ENCODE measurements at regions not wholly inside any gene's neighbourhood (a gene's known extent, or its start where the extent isn't known, plus 50 kb on each side); places are given as distances from the start of the nearest gene placed in this dataset.
"Not testable (repeated sequence)": the region's sequence is repeated elsewhere in the genome, so short reads cannot be mapped to it uniquely, and the experiment has no call there.

DNA sequence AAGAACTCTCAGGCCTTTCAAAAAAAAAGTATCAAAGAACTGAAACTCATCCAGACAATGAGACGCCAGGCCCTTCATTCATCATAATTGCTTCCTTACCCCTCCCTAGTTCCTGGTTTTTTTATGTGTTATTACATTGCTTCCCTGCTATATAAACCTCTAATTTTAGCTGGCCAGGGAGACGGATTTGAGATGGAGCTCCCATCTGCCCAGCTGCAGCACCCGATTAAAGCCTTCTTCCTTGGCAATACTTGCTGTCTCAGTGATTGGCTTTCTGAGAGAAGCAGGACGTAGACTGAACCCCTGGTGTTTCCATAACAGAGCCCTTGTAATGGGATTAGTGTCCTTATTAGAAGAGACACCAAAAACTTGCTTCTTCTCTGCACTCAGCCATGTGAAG, 62.4 kb downstream of the BARX1 start:
- Mint-ChIP-seq H3K4me3 (no peak overlapping the region), H3K27ac (no peak overlapping the region), H3K36me3 (no peaks in the 10 kb centered on the region), H3K9me3 (no peaks in the 10 kb centered on the region), H3K27me3 (peaks cover 2% of the 10 kb centered on the region), H3K4me1 (peaks cover 2% of the 10 kb centered on the region)
- ATAC-seq (ENCODE audit: low read depth) (no peak), DNase-seq (ENCODE audit: low spot score in 2 of 2) (no peak)

DNA sequence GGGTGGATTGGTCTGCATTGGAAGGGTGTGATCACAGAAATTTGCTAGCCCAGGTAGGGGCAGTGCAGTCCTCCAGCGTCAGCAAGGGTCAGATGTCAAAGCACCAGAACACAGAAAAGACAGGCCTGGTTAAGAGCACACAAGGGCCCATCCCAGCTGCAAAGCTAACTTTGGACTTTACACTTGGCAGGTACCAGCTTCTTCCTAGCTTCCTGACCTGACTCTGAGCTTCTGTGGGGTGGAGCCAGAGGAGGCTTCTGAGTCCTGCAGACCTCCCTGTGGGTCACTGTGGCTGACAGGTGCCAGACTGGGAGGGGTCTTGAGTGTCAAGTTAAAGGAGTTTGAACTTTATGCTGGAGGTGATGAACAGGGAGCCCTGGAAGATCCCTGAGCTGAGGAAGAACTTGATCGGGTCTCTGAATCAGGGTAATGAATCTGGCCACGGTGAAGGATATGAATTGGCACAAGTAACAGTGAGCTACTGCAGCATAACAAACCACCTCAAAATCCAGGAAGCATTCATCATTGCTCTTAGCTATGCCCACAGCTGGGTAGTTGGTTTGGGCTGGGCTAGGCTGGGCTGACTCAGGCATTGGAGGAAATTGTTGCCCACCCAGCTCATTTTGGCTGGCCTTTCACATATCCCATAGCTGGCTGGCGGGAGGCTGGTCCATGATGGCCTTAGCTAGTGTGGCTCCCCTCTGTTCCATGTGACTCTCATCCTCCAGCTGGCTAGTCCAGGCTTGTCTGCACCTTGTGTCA, 63.4 kb downstream of the BARX1 start:
- Mint-ChIP-seq H3K4me1 (no peaks in the 10 kb centered on the region), H3K9me3 (no peaks in the 10 kb centered on the region), H3K27me3 (peaks cover 7% of the 10 kb centered on the region), H3K4me3 (no peak overlapping the region), H3K36me3 (no peaks in the 10 kb centered on the region), H3K27ac (no peak overlapping the region)
- DNase-seq (ENCODE audit: low spot score in 2 of 2) (no peak), ATAC-seq (ENCODE audit: low read depth) (no peak)

DNA sequence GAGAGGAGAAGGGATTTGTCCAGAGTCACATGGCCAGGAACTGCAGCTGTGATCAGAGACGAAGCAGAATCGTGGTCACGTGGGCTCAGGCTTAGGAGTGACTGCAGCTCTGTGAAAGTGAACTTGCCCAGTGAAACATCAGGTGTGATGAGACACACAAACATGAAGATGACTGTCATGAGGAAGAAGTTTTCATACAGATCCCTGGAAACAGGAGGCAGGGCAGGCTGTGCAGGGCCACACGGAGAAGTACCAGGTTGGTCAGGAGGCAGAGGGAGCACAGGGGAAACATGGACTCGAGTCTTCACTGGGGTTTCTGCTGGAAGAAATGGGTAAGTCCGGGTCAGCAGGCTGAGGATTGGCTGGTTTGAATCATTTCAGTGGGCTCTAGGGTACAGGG, 64.1 kb downstream of the BARX1 start:
- Mint-ChIP-seq H3K27ac (no peak overlapping the region), H3K36me3 (no peaks in the 10 kb centered on the region), H3K4me1 (no peaks in the 10 kb centered on the region), H3K4me3 (no peak overlapping the region), H3K27me3 (peaks cover 8% of the 10 kb centered on the region), H3K9me3 (no peaks in the 10 kb centered on the region)
- no peak for DNase-seq (ENCODE audit: low spot score in 2 of 2)
- ATAC-seq (ENCODE audit: low read depth) = no peak

DNA sequence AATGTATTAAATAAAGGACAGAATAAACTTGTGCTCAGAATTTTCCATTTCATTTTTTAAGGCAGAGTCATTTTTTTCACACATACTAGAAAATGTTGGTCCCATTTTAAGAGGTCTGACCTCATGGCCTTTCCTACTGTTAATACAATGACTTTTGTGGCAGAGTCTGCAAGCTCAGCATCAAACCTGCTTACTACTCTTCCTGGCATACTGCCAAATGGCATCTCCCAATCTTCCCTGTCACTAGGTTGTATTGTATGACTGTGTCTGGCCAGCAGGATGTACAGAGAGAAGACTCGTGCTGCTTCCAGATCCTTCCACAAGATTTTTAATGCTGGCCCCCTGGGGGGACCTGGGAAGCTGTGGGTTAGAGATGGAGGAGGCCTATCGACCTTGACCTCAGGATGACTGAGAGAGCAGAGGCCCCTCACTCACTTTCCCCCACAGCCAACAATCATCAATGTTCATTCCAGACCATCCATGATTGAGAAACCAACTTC, 64.7 kb downstream of the BARX1 start:
- H3K4me3 Mint-ChIP-seq = no peak overlapping the region
- H3K9me3 Mint-ChIP-seq = no peaks in the 10 kb centered on the region
- DNase-seq (ENCODE audit: low spot score in 2 of 2) = no peak
- H3K4me1 Mint-ChIP-seq = no peaks in the 10 kb centered on the region
- no peaks in the 10 kb centered on the region for H3K36me3 Mint-ChIP-seq
- H3K27ac Mint-ChIP-seq = no peak overlapping the region
- H3K27me3 Mint-ChIP-seq = peaks cover 8% of the 10 kb centered on the region
- ATAC-seq (ENCODE audit: low read depth) = no peak

DNA sequence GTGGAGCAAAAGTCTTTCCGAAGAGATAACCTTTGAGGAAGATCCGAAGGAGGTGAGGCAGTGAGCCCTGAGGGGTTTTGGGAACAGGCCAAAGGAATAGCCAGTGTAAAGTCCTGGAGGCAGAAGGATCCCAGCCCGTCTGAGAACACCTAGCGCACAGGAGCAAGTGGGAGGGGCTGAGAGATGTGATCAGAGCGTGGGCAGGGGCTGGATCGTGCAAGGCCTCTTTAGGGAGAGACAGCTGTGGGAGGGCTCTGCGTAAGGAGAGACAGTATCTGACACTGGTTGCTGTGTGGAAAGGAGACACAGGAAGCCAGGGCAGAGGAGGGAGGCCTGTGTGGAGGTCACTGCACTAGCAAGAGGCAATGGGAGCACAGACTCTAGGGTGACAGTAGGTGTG, 68.2 kb downstream of the BARX1 start:
- Mint-ChIP-seq H3K4me1 (no peaks in the 10 kb centered on the region), H3K4me3 (no peak overlapping the region), H3K27me3 (peaks cover 8% of the 10 kb centered on the region), H3K9me3 (no peaks in the 10 kb centered on the region), H3K27ac (no peak overlapping the region), H3K36me3 (no peaks in the 10 kb centered on the region)
- DNase-seq (ENCODE audit: low spot score in 2 of 2) (no peak), ATAC-seq (ENCODE audit: low read depth) (no peak)

DNA sequence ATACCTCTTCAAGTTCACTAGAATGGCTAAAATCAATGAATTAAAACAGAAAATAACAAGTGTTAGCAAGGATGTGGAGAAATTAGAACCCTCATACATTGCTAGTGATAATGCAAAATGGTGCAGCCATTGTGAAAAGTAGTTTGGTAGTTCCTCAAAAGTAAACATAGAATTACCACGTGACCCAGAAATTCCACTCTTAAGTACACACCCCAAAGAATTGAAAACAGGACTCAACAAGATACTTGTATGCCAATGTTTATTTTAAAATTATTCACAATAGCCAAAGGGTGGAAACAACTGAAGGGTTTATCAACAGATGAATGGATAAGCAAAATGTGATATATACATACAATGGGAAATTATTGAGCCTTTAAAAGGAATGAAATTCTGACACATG, 70.3 kb downstream of the BARX1 start:
- H3K4me3 Mint-ChIP-seq = no peak overlapping the region
- ATAC-seq (ENCODE audit: low read depth) = no peak

DNA sequence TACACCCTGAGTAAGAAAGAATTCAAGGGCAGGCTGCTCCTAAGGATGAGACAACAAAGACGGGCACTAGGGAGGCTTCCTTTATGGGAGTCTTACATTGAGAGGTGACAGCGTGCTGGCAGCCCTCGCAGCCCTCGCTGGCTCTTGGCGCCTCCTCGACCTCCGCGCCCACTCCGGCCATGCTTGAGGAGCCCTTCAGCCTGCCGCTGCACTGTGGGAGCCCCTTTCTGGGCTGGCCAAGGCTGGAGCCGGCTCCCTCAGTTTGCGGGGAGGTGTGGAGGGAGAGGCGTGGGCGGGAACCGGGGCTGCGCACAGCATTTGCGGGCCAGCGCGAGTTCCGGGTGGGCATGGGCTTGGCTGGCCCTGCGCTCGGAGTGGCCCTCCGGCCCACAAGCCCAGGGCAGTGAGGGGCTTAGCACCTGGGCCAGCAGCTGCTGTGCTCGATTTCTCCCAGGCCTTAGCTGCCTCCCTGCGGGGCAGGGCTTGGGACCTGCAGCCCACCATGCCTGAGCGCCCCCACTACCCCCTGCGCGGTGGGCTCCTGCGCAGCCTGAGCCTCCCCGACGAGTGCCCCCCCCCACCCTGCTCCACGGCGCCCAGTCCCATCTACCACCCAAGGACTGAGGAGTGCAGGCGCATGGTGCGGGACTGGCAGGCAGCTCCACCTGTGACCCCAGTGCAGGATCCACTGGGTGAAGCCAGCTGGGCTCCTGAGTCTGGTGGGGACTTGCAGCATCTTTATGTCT, 75.3 kb downstream of the BARX1 start:
- ATAC-seq (ENCODE audit: low read depth); H3K27me3 Mint-ChIP-seq; H3K4me3 Mint-ChIP-seq; H3K9me3 Mint-ChIP-seq; DNase-seq (ENCODE audit: low spot score in 2 of 2); H3K36me3 Mint-ChIP-seq; H3K4me1 Mint-ChIP-seq; H3K27ac Mint-ChIP-seq: not testable (repeated sequence)

More for the DNA sequence above, 70.3 kb downstream of the BARX1 start:
- Mint-ChIP-seq H3K36me3 (no peaks in the 10 kb centered on the region), H3K9me3 (no peaks in the 10 kb centered on the region), H3K27ac (no peak overlapping the region), H3K4me1 (no peaks in the 10 kb centered on the region), H3K27me3 (peaks cover 6% of the 10 kb centered on the region)
- no peak for DNase-seq (ENCODE audit: low spot score in 2 of 2)

DNA sequence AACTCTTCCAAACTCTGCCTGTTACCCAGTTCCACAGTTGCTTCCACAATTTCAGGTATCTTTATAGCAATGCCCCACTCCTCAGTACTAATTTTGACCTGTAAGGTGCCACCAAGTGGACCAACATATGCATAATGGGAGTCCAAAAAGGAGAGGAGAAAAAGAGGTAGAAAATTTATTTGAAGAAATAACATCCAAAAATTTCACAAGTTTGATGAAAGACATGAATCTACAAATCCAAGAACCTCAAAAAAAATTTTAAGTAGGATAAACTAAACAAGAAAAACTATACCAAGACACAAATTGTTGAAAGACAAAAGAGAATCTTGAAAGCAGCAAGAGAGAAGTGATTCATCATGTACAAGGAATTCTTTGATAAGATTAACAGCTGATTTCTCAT, 79.8 kb downstream of the BARX1 start:
- Mint-ChIP-seq H3K36me3 (peaks cover 2% of the 10 kb centered on the region), H3K4me3 (no peak overlapping the region), H3K27me3 (peaks cover 4% of the 10 kb centered on the region), H3K27ac (no peak overlapping the region), H3K9me3 (peaks cover 17% of the 10 kb centered on the region), H3K4me1 (no peaks in the 10 kb centered on the region)
- ATAC-seq (ENCODE audit: low read depth) (no peak), DNase-seq (ENCODE audit: low spot score in 2 of 2) (no peak)

DNA sequence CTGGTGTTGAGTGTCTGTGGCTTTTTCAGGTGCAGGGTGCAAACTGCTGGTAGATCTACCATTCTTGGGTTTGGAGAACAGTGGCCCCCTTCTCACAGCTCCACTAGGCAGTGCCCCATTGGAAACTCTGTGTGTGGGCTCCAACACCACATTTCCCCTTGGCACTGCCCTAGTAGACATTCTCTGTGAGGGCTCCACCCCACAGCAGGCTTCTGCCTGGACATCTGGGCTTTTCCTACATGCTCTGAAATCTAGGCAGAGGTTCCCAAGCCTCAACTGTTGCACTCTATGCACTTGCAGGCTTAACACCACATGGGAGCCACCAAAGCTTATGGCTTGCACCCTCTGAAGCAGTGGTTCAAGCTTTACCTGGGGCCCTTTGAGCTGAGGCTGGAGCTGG, 80.9 kb downstream of the BARX1 start:
- DNase-seq (ENCODE audit: low spot score in 2 of 2) = no peak
- Mint-ChIP-seq H3K27me3 (peaks cover 4% of the 10 kb centered on the region), H3K27ac (no peak overlapping the region), H3K9me3 (peaks cover 17% of the 10 kb centered on the region), H3K4me3 (no peak overlapping the region), H3K36me3 (peaks cover 2% of the 10 kb centered on the region), H3K4me1 (no peaks in the 10 kb centered on the region)
- no peak for ATAC-seq (ENCODE audit: low read depth)

DNA sequence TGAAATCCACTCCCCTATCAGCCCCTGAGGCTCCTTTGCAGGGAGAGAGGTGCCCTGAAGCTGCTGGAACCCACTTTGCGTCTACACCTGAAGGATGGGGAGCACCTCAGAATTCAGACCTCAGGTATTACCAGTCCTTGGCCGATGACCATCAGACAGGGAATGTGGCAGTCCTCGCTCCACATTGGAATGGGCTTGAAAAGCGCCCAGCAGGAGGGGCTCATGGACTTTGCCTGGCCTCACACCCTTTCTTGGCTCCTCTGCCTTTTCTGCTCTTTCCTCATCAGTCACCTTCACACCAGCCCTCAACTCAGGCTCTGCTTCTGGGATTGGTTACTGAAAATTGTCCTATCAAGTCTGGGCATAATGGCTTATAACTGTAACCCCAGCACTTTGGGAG, 83.9 kb downstream of the BARX1 start:
- ATAC-seq (ENCODE audit: low read depth) (no peak), DNase-seq (ENCODE audit: low spot score in 2 of 2) (no peak)
- H3K4me1 Mint-ChIP-seq = no peaks in the 10 kb centered on the region
- H3K4me3 Mint-ChIP-seq = no peak overlapping the region
- peaks cover 17% of the 10 kb centered on the region for H3K9me3 Mint-ChIP-seq
- no peak overlapping the region for H3K27ac Mint-ChIP-seq
- peaks cover 2% of the 10 kb centered on the region for H3K36me3 Mint-ChIP-seq
- peaks cover 10% of the 10 kb centered on the region for H3K27me3 Mint-ChIP-seq

DNA sequence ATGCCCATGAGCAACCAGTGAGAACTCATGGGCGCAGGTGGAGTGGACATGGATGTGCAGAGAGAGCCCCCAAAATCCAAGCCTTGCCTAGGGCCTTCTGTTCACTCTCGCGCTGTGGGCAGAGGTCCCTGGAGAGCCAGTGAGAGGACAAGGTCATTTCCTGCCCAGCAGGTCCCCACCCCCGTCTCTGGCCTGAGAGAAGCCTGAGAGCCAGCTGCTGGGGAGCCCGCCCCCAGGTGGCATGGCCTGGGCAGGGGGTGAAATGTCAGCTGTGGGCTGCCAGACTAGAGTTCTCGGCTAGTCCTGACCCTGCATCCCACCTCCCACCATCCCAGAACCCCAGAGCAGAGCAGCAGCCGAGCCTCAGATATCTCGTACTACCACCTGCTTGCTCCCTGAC, 85.3 kb downstream of the BARX1 start:
- no peak overlapping the region for H3K27ac Mint-ChIP-seq
- no peaks in the 10 kb centered on the region for H3K36me3 Mint-ChIP-seq
- DNase-seq (ENCODE audit: low spot score in 2 of 2) = no peak
- H3K9me3 Mint-ChIP-seq = peaks cover 10% of the 10 kb centered on the region
- H3K4me3 Mint-ChIP-seq = no peak overlapping the region
- no peaks in the 10 kb centered on the region for H3K4me1 Mint-ChIP-seq
- no peak for ATAC-seq (ENCODE audit: low read depth)
- H3K27me3 Mint-ChIP-seq = peaks cover 10% of the 10 kb centered on the region

DNA sequence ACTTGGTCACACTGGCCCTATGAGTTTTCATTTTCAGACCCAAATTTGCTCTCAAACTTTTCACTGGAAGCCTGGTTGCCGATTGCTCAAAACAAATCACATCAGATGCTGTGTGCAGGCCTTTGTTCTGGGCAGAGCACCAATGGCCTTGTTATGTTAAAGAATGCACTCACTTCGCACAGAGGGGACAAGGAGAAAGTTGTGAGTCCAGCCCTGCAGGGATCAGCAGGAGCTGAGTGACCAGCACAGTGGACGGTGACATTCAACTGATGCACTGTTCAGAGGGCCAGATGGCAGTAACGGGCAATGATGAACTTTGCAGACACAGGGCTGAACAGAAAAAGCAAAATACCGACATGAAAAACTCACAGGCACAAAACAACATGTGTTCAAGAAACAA, 86.1 kb downstream of the BARX1 start:
- Mint-ChIP-seq H3K4me1 (no peaks in the 10 kb centered on the region), H3K36me3 (no peaks in the 10 kb centered on the region), H3K27me3 (peaks cover 14% of the 10 kb centered on the region), H3K27ac (no peak overlapping the region), H3K4me3 (no peak overlapping the region), H3K9me3 (peaks cover 10% of the 10 kb centered on the region)
- DNase-seq (ENCODE audit: low spot score in 2 of 2) (no peak), ATAC-seq (ENCODE audit: low read depth) (no peak)

DNA sequence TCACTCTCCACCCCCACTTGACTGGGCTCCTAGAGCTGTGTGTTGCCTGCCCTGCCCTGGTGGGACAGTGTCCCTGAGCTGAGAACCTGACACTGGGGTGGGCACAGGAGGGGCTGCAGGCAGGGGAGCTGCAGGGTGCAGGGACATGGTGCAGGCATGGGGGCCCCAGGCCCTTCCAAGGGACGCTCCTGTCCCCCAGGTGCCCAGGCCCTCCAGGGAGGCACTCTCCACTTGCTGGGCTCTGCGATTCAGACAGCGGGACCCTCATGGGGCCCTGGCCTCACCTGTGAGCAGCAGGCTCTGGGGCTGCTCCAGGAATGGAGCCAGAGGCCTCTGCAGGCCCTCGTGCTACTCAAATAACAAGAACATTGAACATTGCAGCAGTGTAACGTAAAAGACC, 89.4 kb downstream of the BARX1 start:
- H3K36me3 Mint-ChIP-seq = no peaks in the 10 kb centered on the region
- H3K27ac Mint-ChIP-seq = no peak overlapping the region
- peaks cover 15% of the 10 kb centered on the region for H3K27me3 Mint-ChIP-seq
- DNase-seq (ENCODE audit: low spot score in 2 of 2) (no peak), ATAC-seq (ENCODE audit: low read depth) (no peak)
- no peaks in the 10 kb centered on the region for H3K4me1 Mint-ChIP-seq
- H3K9me3 Mint-ChIP-seq = peaks cover 3% of the 10 kb centered on the region
- H3K4me3 Mint-ChIP-seq = no peak overlapping the region

DNA sequence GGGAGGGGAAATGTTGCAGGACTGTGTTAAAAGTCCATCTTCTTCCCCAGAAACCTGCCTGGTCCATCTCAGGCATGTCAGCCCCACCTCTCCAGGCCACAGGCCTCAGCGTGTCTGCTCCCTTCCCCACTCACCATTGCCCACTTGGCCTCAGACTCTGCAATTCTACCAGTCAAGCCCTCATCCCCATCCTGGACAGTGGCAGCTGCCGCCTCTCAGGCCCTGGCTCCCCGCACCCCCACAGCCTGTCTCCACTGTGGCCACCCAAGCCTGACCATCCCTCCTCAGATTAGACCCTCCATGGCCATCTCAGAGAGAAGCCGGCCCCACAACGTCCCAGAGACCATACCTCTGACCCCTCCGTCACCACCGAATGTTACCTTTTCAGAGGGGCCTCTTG, 89.9 kb downstream of the BARX1 start:
- H3K4me1 Mint-ChIP-seq = no peaks in the 10 kb centered on the region
- peaks cover 3% of the 10 kb centered on the region for H3K9me3 Mint-ChIP-seq
- peaks cover 19% of the 10 kb centered on the region for H3K27me3 Mint-ChIP-seq
- H3K4me3 Mint-ChIP-seq = no peak overlapping the region
- H3K27ac Mint-ChIP-seq = no peak overlapping the region
- DNase-seq (ENCODE audit: low spot score in 2 of 2) (no peak), ATAC-seq (ENCODE audit: low read depth) (no peak)
- no peaks in the 10 kb centered on the region for H3K36me3 Mint-ChIP-seq

DNA sequence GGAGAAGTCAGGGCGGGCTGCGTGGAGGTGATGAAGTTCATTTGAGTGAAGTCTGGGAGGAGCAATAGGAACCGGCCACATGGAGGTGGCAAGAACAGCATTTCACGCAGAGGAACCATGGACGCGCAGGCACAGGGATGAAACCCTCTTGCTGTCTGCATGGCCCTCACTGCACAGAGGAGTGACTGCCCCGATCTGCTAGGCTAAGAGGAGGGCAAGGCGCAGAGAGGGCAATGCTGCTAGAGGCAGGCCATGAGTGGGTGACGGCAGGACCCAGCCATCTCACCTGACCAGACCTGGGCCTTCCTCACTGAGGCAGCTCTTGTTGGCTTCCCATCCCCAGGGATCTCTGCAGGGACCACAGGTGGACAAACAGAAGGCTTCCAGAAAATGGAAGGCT, 90.3 kb downstream of the BARX1 start:
- DNase-seq (ENCODE audit: low spot score in 2 of 2) = no peak
- no peaks in the 10 kb centered on the region for H3K36me3 Mint-ChIP-seq
- no peak overlapping the region for H3K27ac Mint-ChIP-seq
- no peaks in the 10 kb centered on the region for H3K4me1 Mint-ChIP-seq
- ATAC-seq (ENCODE audit: low read depth) = no peak
- H3K27me3 Mint-ChIP-seq = peaks cover 21% of the 10 kb centered on the region
- peaks cover 3% of the 10 kb centered on the region for H3K9me3 Mint-ChIP-seq
- H3K4me3 Mint-ChIP-seq = no peak overlapping the region

Measured in memory B cell (primary cell).